ENCODE measurements at regions not wholly inside any gene's neighbourhood (a gene's known extent, or its start where the extent isn't known, plus 50 kb on each side); places are given as distances from the start of the nearest gene placed in this dataset.

DNA sequence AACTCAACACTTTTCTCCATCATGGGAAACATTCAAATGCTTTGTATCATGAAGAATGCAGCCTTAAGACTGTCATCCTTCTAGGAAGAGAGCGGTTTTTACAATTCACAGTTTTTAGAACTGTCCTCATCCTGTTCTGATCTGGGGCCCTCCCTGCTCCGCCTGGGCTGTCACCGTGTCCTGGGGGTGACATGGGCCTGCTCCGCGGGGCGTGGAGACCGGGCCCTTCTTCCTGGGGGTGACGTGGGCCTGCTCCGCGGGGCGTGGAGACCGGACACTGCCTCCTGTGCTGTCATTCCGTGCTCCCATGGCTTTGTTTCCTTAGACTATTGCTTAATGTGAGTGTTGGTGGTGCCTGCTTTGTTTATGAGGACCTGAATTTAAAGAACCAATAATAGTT is 122.8 kb downstream of the TMEM18 start:
- TF ChIP-seq CTCF (IDR thresholded peaks at IDR 0.05; ENCODE audit: control extremely low read depth in 1 of 3, insufficient read depth in 1 of 3, low read depth in 1 of 3, low read length in 3 of 3) (no peak), EP300 (IDR thresholded peaks at IDR 0.05; ENCODE audit: borderline replicate concordance in 1 of 2, low read depth in 2 of 2, low read length in 2 of 2) (no peak), NRF1 (IDR thresholded peaks at IDR 0.05; ENCODE audit: low read depth, low read length) (no peak), POLR2AphosphoS5 (IDR thresholded peaks at IDR 0.05; ENCODE audit: low read depth, low read length) (no peak), CEBPB (IDR thresholded peaks at IDR 0.05; ENCODE audit: low read depth, low read length) (no peak)
